VCaP (cell line): ENCODE measurements at regions not wholly inside any gene's neighbourhood (a gene's known extent, or its start where the extent isn't known, plus 50 kb on each side); places are given as distances from the start of the nearest gene placed in this dataset.

Experiments used
- H3K27ac ChIP-seq: fragments of 450-650 bp; 2 replicates; pipeline ENCODE4 v1.5.1; 2017
- TF ChIP-seq, protein P1 (sequence below): fragments of 450-650 bp; conservative IDR thresholded peaks from 2 replicates; pipeline ENCODE4 v1.5.1; 2017; ENCODE audit warnings: mild to moderate bottlenecking, moderate library complexity

DNA sequence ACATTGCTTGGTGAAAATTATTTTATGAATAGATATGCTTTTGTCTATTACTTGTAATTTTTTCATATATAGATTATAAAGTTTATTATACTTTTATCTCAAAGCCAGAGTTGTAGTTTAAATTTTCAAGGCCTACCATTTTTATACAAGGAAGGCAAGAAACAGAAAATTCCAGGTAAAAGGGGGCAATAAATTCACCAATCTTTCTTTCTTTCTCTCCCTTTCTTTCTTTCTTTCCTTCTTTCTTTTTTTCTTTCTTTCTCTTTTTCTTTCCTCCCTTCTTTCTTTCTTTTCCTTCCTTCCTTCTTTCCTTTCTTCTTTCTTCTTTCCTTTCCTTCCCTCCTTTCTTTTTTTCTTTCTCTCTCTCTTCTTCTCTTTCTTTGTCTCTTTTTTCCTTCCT is 529.4 kb downstream of the PCDH17 start:
- TF ChIP-seq, protein P1, sequence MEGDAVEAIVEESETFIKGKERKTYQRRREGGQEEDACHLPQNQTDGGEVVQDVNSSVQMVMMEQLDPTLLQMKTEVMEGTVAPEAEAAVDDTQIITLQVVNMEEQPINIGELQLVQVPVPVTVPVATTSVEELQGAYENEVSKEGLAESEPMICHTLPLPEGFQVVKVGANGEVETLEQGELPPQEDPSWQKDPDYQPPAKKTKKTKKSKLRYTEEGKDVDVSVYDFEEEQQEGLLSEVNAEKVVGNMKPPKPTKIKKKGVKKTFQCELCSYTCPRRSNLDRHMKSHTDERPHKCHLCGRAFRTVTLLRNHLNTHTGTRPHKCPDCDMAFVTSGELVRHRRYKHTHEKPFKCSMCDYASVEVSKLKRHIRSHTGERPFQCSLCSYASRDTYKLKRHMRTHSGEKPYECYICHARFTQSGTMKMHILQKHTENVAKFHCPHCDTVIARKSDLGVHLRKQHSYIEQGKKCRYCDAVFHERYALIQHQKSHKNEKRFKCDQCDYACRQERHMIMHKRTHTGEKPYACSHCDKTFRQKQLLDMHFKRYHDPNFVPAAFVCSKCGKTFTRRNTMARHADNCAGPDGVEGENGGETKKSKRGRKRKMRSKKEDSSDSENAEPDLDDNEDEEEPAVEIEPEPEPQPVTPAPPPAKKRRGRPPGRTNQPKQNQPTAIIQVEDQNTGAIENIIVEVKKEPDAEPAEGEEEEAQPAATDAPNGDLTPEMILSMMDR, result no peak
- H3K27ac ChIP-seq, result no peak overlapping the region

DNA sequence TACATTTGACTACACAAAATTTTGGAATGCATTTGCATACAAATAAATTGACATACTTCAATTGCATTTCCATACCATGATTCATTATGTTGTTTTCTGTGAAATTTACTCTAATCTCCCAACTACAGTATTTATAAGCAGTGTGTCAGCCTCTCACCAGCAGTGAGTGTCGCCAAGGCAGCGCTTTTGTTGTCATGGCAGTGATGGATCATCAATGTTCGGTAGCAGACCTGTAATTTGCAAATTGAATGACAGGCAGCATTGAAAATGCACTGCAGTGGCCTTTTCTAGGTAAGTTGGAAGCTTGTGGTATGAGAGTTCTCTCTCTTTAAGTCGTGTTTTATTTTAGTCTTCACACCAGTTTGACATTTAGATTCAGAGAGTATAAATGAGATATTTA is 534.1 kb downstream of the PCDH17 start:
- no peak overlapping the region for H3K27ac ChIP-seq
- TF ChIP-seq, protein P1, result no peak

DNA sequence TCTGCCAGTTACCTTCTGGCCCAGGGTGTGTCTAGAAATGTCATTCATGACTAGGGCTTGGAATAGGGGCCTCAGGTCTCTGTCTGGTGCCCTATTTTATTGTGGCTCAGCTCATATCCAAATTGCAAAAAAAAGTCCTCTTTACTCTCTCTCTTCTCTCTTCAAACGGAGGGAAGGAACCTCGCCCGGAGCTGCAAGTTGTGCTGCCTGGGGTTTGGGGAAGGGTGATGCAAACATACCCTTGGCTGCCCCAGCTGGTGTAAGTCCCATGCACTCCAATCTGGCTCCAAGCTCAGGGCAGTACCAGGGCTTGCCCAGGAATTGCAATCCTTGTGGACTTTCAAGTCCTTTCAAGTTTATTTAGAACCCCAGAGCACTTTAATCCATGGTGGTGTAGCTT is 549.6 kb downstream of the PCDH17 start:
- no peak overlapping the region for H3K27ac ChIP-seq
- TF ChIP-seq, protein P1, result no peak

DNA sequence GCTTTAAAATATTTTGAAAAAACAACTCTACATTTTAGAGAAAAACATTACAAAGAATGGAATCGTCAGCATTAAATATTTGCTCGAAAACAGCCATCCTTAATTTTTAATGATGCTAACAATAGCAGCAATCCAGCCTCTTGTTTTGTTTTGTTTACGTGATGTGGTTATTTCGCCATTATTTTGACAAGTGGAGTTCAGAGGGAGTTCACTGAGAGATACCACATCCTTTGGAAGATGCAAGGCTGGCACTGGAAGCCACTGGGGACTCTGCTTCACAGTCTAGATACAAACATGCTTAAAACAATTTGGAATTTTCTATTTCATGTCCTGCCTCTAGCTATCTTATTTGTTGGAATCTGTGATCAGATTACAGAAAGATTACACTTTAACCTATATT is 556.3 kb downstream of the PCDH17 start:
- TF ChIP-seq, protein P1, result no peak
- no peak overlapping the region for H3K27ac ChIP-seq

DNA sequence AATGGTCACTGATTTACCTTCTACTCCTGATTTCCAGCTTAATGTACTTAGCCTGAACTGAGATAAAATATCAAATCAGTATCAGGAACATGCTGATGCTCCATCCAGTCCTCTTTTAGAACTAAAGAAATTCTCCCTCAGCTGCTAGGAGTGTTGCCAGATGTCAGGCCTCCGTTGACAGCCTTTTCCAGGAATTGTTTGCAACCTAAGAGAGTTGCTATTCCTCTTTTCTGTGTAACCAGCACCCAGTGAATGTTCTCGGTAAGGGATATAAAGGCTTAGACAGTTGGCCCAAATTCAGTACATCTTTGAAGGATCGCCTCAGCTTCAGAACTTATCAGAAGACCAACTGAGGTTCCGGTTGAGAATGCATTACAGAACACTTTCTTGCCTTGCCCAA is 559.0 kb downstream of the PCDH17 start:
- no peak overlapping the region for H3K27ac ChIP-seq
- TF ChIP-seq, protein P1, result no peak

DNA sequence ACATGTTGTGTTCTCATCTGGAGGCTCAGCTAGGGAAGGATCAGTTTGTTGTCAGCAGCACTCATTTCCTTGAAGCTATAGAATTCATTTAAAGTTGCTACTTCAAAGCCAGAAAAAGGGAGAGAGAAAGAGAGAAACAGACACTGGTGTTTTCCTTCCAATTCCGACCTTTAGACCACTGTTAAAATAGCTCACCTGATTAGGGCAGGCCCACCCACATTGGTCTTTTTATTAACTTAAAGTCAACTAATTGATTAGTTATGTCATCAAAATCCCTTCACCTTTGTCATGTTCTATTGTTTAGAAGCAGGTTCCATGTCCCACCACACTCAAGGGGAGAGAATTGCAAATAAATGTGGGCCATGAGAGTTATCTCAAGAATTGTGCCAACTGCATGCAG is 560.2 kb downstream of the PCDH17 start:
- no peak overlapping the region for H3K27ac ChIP-seq
- TF ChIP-seq, protein P1, result no peak

DNA sequence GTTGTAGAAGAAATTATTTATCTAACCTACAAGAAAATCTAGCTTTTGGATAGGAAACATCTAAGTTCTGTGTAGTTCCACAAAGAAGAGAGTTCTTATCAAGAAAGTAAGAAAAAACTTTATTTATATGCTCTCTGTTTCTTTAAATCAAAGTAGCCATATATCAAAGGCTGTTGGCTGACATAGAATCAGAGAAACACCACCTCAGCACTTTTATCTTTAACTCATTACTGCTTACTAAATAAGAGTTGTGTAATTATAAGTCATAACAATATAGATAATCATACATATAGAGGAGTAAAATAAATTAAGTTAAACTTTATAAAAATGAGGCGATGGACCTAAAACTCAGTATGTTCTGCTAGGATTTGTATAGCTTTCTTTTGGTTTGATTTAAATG is 570.6 kb downstream of the PCDH17 start:
- TF ChIP-seq, protein P1, result no peak
- H3K27ac ChIP-seq, result no peak overlapping the region

DNA sequence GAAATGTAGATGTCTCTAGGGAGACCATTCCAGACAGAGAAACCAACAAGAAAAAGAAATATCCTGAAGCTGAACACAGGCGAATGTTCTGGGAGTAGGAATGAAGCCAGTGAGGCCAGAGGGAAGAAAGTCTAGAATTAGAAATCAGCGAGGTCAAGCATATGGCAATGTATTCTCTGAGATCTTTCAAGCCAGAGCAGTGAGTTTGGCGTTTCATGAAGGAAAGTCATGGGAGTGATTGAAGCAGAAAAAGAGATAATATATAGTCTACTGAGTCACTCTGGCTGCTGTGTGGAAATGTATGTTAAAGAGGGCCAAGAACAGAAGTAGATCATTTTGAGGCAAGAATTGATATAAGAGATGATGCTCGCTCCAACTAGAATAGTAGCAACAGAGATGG is 576.0 kb downstream of the PCDH17 start:
- TF ChIP-seq, protein P1, result no peak
- H3K27ac ChIP-seq, result no peak overlapping the region
